ENCODE measurements at regions not wholly inside any gene's neighbourhood (a gene's known extent, or its start where the extent isn't known, plus 50 kb on each side); places are given as distances from the start of the nearest gene placed in this dataset.

GRCh38 chr1:34617321-34618118, 137.3 kb upstream of the GJB5 start:
- Histone ChIP-seq H3K9me3 (ENCODE audit: low read length) (no peaks in the 10 kb centered on the region), H3K4me2 (ENCODE audit: low read length) (no peak overlapping the region), H3K9me2 (ENCODE audit: low read depth, low read length) (no peaks in the 10 kb centered on the region), H3K27me3 (ENCODE audit: insufficient read depth, low read length) (no peaks in the 10 kb centered on the region), H3K9ac (ENCODE audit: low read length) (no peak overlapping the region), H3K36me3 (ENCODE audit: insufficient read depth, low read length) (no peaks in the 10 kb centered on the region), H3K27ac (ENCODE audit: low read depth, low read length, poor library complexity, severe bottlenecking) (no peak overlapping the region), H4K20me1 (ENCODE audit: insufficient read depth, low read length) (no peaks in the 10 kb centered on the region), H3K4me3 (ENCODE audit: low read depth, low read length, poor library complexity, severe bottlenecking) (no peak overlapping the region), H3K4me1 (ENCODE audit: insufficient read depth, low read length, severe bottlenecking) (no peaks in the 10 kb centered on the region), H3K79me2 (ENCODE audit: insufficient read depth, low read length) (no peaks in the 10 kb centered on the region), H2AFZ (ENCODE audit: low read length) (no peak overlapping the region), H3F3A (ENCODE audit: insufficient read depth, low read length) (no peaks in the 10 kb centered on the region)
- TF ChIP-seq EZH2 (IDR thresholded peaks at IDR 0.05; ENCODE audit: borderline replicate concordance, low read length) = no peak
- TF ChIP-seq CTCF (IDR thresholded peaks at IDR 0.05; ENCODE audit: low read length) = no peak

GRCh38 chr1:34618381-34618780, 136.5 kb upstream of the GJB5 start:
- Histone ChIP-seq H3K4me3 (ENCODE audit: low read depth, low read length, poor library complexity, severe bottlenecking) (no peak overlapping the region), H3K36me3 (ENCODE audit: insufficient read depth, low read length) (no peaks in the 10 kb centered on the region), H2AFZ (ENCODE audit: low read length) (no peak overlapping the region), H3K27me3 (ENCODE audit: insufficient read depth, low read length) (no peaks in the 10 kb centered on the region), H3K4me2 (ENCODE audit: low read length) (no peak overlapping the region), H3K9me3 (ENCODE audit: low read length) (no peaks in the 10 kb centered on the region), H3K27ac (ENCODE audit: low read depth, low read length, poor library complexity, severe bottlenecking) (no peak overlapping the region), H4K20me1 (ENCODE audit: insufficient read depth, low read length) (no peaks in the 10 kb centered on the region), H3F3A (ENCODE audit: insufficient read depth, low read length) (no peaks in the 10 kb centered on the region), H3K9ac (ENCODE audit: low read length) (no peak overlapping the region), H3K4me1 (ENCODE audit: insufficient read depth, low read length, severe bottlenecking) (no peaks in the 10 kb centered on the region), H3K9me2 (ENCODE audit: low read depth, low read length) (no peaks in the 10 kb centered on the region), H3K79me2 (ENCODE audit: insufficient read depth, low read length) (no peaks in the 10 kb centered on the region)
- TF ChIP-seq CTCF (IDR thresholded peaks at IDR 0.05; ENCODE audit: low read length) = no peak

GRCh38 chr1:34619256-34619655, 135.6 kb upstream of the GJB5 start:
- TF ChIP-seq CTCF (IDR thresholded peaks at IDR 0.05; ENCODE audit: low read length) = no peak
- TF ChIP-seq EZH2 (IDR thresholded peaks at IDR 0.05; ENCODE audit: borderline replicate concordance, low read length) = no peak
- H3K27ac ChIP-seq (ENCODE audit: low read depth, low read length, poor library complexity, severe bottlenecking) = no peak overlapping the region

More at GRCh38 chr1:34619256-34619655, 135.6 kb upstream of the GJB5 start:
- Histone ChIP-seq H3K27me3 (ENCODE audit: insufficient read depth, low read length) (no peaks in the 10 kb centered on the region), H3K9me3 (ENCODE audit: low read length) (no peaks in the 10 kb centered on the region), H3K4me1 (ENCODE audit: insufficient read depth, low read length, severe bottlenecking) (no peaks in the 10 kb centered on the region), H4K20me1 (ENCODE audit: insufficient read depth, low read length) (no peaks in the 10 kb centered on the region), H3K4me3 (ENCODE audit: low read depth, low read length, poor library complexity, severe bottlenecking) (no peak overlapping the region), H3K9me2 (ENCODE audit: low read depth, low read length) (no peaks in the 10 kb centered on the region), H3K36me3 (ENCODE audit: insufficient read depth, low read length) (no peaks in the 10 kb centered on the region), H3F3A (ENCODE audit: insufficient read depth, low read length) (no peaks in the 10 kb centered on the region), H2AFZ (ENCODE audit: low read length) (no peak overlapping the region), H3K79me2 (ENCODE audit: insufficient read depth, low read length) (no peaks in the 10 kb centered on the region), H3K9ac (ENCODE audit: low read length) (no peak overlapping the region), H3K4me2 (ENCODE audit: low read length) (no peak overlapping the region)
